ENCODE measurements at regions not wholly inside any gene's neighbourhood (a gene's known extent, or its start where the extent isn't known, plus 50 kb on each side); places are given as distances from the start of the nearest gene placed in this dataset.

DNA sequence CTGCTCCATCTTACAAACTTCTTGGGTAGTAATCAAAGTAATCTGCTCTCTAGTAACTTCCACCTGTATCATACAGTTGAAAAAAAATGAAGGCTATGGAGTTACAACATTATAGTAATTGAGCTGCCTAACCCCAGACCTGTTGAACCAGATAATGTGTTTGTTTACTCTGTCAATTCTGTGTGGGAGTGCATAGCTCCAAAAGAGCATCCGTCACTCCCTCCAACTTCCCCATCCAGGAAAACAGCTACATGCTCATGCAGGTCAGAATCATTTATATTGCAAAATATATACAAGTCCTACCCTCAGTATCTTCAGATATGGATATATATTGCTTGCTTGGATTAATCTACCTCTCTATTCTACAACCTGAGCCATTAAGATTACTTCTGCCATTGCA lies 244.0 kb upstream of the ANO5 start:
- Histone ChIP-seq H3K4me1 (no peaks in the 10 kb centered on the region), H3K27ac (no peak overlapping the region), H3K4me3 (no peak overlapping the region), H3K9me3 (no peaks in the 10 kb centered on the region), H3K27me3 (no peaks in the 10 kb centered on the region), H3K36me3 (no peaks in the 10 kb centered on the region)
- intact Hi-C loops (cut with DNase I) = no loop called here
- TF ChIP-seq POLR2AphosphoS5 (IDR thresholded peaks at IDR 0.05; ENCODE audit: insufficient read depth in 1 of 2, low read depth in 1 of 2) (no peak), POLR2A (IDR thresholded peaks at IDR 0.05) (no peak)
- TF ChIP-seq, protein P1, sequence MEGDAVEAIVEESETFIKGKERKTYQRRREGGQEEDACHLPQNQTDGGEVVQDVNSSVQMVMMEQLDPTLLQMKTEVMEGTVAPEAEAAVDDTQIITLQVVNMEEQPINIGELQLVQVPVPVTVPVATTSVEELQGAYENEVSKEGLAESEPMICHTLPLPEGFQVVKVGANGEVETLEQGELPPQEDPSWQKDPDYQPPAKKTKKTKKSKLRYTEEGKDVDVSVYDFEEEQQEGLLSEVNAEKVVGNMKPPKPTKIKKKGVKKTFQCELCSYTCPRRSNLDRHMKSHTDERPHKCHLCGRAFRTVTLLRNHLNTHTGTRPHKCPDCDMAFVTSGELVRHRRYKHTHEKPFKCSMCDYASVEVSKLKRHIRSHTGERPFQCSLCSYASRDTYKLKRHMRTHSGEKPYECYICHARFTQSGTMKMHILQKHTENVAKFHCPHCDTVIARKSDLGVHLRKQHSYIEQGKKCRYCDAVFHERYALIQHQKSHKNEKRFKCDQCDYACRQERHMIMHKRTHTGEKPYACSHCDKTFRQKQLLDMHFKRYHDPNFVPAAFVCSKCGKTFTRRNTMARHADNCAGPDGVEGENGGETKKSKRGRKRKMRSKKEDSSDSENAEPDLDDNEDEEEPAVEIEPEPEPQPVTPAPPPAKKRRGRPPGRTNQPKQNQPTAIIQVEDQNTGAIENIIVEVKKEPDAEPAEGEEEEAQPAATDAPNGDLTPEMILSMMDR (IDR thresholded peaks at IDR 0.05) = no peak
- no peak for DNase-seq (ENCODE audit: extremely low spot score in 2 of 2)

- Histone ChIP-seq H3K36me3 (no peaks in the 10 kb centered on the region), H3K4me1 (no peaks in the 10 kb centered on the region), H3K27ac (no peak overlapping the region), H3K9me3 (no peaks in the 10 kb centered on the region), H3K4me3 (no peak overlapping the region), H3K27me3 (no peaks in the 10 kb centered on the region)
- no peak for DNase-seq (ENCODE audit: extremely low spot score in 2 of 2)
- intact Hi-C loops (cut with DNase I) = no loop called here
- TF ChIP-seq, protein P1 (IDR thresholded peaks at IDR 0.05) = no peak
- TF ChIP-seq POLR2AphosphoS5 (IDR thresholded peaks at IDR 0.05; ENCODE audit: insufficient read depth in 1 of 2, low read depth in 1 of 2) (no peak), POLR2A (IDR thresholded peaks at IDR 0.05) (no peak)
Measured at GRCh38 chr11:21949763-21950413, 243.0 kb upstream of the ANO5 start.

GRCh38 chr11:21963013-21963412 lies 229.9 kb upstream of the ANO5 start:
- Histone ChIP-seq H3K27ac (no peak overlapping the region), H3K4me1 (no peaks in the 10 kb centered on the region), H3K27me3 (no peaks in the 10 kb centered on the region), H3K4me3 (no peak overlapping the region), H3K36me3 (no peaks in the 10 kb centered on the region), H3K9me3 (no peaks in the 10 kb centered on the region)
- intact Hi-C loops (cut with DNase I) = no loop called here
- TF ChIP-seq POLR2A (IDR thresholded peaks at IDR 0.05) = no peak
- TF ChIP-seq, protein P1 (IDR thresholded peaks at IDR 0.05) = no peak
- no peak for TF ChIP-seq POLR2AphosphoS5 (IDR thresholded peaks at IDR 0.05; ENCODE audit: insufficient read depth in 1 of 2, low read depth in 1 of 2)
- DNase-seq (ENCODE audit: extremely low spot score in 2 of 2) = no peak

GRCh38 chr11:21965221-21965620 lies 227.7 kb upstream of the ANO5 start:
- Histone ChIP-seq H3K36me3 (no peaks in the 10 kb centered on the region), H3K4me3 (no peak overlapping the region), H3K4me1 (no peaks in the 10 kb centered on the region), H3K9me3 (no peaks in the 10 kb centered on the region), H3K27me3 (no peaks in the 10 kb centered on the region), H3K27ac (no peak overlapping the region)
- DNase-seq (ENCODE audit: extremely low spot score in 2 of 2) = no peak
- TF ChIP-seq POLR2A (IDR thresholded peaks at IDR 0.05) = no peak
- TF ChIP-seq POLR2AphosphoS5 (IDR thresholded peaks at IDR 0.05; ENCODE audit: insufficient read depth in 1 of 2, low read depth in 1 of 2) = no peak
- TF ChIP-seq, protein P1 (IDR thresholded peaks at IDR 0.05) = no peak
- intact Hi-C loops (cut with DNase I) = no loop called here

DNA sequence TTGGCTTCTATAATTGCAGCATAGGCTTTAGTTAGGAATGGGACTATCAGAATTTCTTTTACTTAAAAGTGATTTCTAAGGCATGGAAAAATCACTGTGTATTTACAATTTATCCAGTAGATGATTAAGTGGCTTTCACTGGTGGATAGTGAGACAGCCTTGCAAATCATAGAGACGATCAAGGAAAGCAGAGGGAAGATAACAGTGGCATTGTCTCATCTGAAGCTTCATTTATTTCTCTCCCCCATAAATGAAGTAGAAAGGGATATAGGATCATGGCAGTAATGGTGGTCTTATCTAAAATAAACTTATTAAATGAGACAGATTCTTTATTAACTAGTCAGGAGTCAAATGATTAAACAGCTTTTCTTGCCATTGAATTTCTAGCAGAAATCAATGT lies 224.2 kb upstream of the ANO5 start:
- Histone ChIP-seq H3K27ac (no peak overlapping the region), H3K9me3 (no peaks in the 10 kb centered on the region), H3K27me3 (no peaks in the 10 kb centered on the region), H3K4me3 (no peak overlapping the region), H3K4me1 (no peaks in the 10 kb centered on the region), H3K36me3 (no peaks in the 10 kb centered on the region)
- TF ChIP-seq POLR2A (IDR thresholded peaks at IDR 0.05) (no peak), POLR2AphosphoS5 (IDR thresholded peaks at IDR 0.05; ENCODE audit: insufficient read depth in 1 of 2, low read depth in 1 of 2) (no peak)
- TF ChIP-seq, protein P1 (IDR thresholded peaks at IDR 0.05) = no peak
- no peak for DNase-seq (ENCODE audit: extremely low spot score in 2 of 2)
- intact Hi-C loops (cut with DNase I) = no loop called here

Measured in vagina (tissue), 2 donors.